K562 (cell line): ENCODE measurements at regions not wholly inside any gene's neighbourhood (a gene's known extent, or its start where the extent isn't known, plus 50 kb on each side); places are given as distances from the start of the nearest gene placed in this dataset.

Experiments
- ATAC-seq: fragments of 200-7000 bp; cut with Tn5 transposase; 3 replicates; pipeline ENCODE4 v1.9.1; 2020; ENCODE audit warnings: moderate library complexity
- BruUV-seq: library from RNA; stranded (reverse); fragments of 400-500 nt; replicated peaks from 2 replicates; lab custom pipeline; 2021; lab: Mats Ljungman, UMichigan
- CTCF ChIA-PET: fragments of 300-600 bp; formaldehyde crosslinking; extraction: SDS; loops from one replicate; lab custom pipeline; 2021; ENCODE audit warnings: low intra/inter-chr PET ratio; lab: Yijun Ruan, JAX
- POLR2A ChIA-PET: fragments of 300-600, 350-650 bp; sonication (Branson Sonifier 250); formaldehyde crosslinking; extraction: SDS; loops from one replicate; lab custom pipeline; 2021; ENCODE audit warnings: antibody characterized with exemption, inconsistent platforms; lab: Yijun Ruan, JAX
- DNase-seq, 4 experiments: peaks; one replicate each; pipeline versions ENCODE4 v3.0.0 to v3.0.0-alpha.2; 2011 to 2018; ENCODE audit warnings: low spot score in 3 of 4, mixed read lengths in 3 of 4; ENCODE audit errors: extremely low read depth in 1 of 4
- FAIRE-seq: peaks from 2 replicates; lab custom pipeline; 2011; peaks lifted over from hg19 to GRCh38; lab: Jason Lieb, UNC
- H2AFZ ChIP-seq: 2 replicates; pipeline ENCODE4 v1.6.0; 2011; ENCODE audit warnings: low read depth, low read length, control low read depth, inconsistent platforms
- H3K27ac ChIP-seq: fragments of 200-600 bp; 3 replicates; pipeline ENCODE4 v1.8.0; 2011; ENCODE audit warnings: low read depth, mild to moderate bottlenecking, control low read depth, inconsistent platforms, low read length, moderate library complexity, mixed read lengths; ENCODE audit errors: extremely low read depth
- H3K27me3 ChIP-seq, 2 experiments: fragments of 300-600 bp in 1 of 2; 2 replicates in 1 of 2; 3 replicates in 1 of 2; pipeline versions ENCODE4 v1.6.0 to v1.8.0; 2011; ENCODE audit warnings: inconsistent platforms in 2 of 2, low read length in 2 of 2, mild to moderate bottlenecking in 1 of 2, mixed read lengths in 1 of 2, moderate library complexity in 1 of 2; ENCODE audit not compliant: control insufficient read depth in 2 of 2, insufficient read depth in 2 of 2
- H3K36me3 ChIP-seq: fragments of 300-600 bp; 3 replicates; pipeline ENCODE4 v1.8.0; 2011; ENCODE audit warnings: mild to moderate bottlenecking, low read length, inconsistent platforms; ENCODE audit not compliant: control insufficient read depth, insufficient read depth
- H3K4me1 ChIP-seq, 2 experiments: fragments of 200-600 bp in 1 of 2; replicated peaks in 1 of 2; 2 replicates in 1 of 2; 3 replicates in 1 of 2; pipeline versions ENCODE4 v1.5.1 to v1.8.0; 2011; ENCODE audit warnings: inconsistent platforms in 2 of 2, low read length in 2 of 2, mild to moderate bottlenecking in 1 of 2, mixed read lengths in 1 of 2, moderate library complexity in 1 of 2; ENCODE audit not compliant: control insufficient read depth in 2 of 2, insufficient read depth in 2 of 2
- H3K4me2 ChIP-seq: 2 replicates; pipeline ENCODE4 v1.6.1; 2011; ENCODE audit warnings: low read length, control low read depth, inconsistent platforms, mixed read lengths; ENCODE audit not compliant: insufficient read depth
- H3K4me3 ChIP-seq: fragments of 200-600 bp; sonication (generic), shearing (Covaris generic); 2 replicates; pipeline ENCODE4 v1.5.1; 2016; ENCODE audit warnings: control low read depth, inconsistent platforms
- H3K79me2 ChIP-seq: fragments of 200-600 bp; 3 replicates; pipeline ENCODE4 v1.8.0; 2011; ENCODE audit warnings: low read length, inconsistent platforms; ENCODE audit not compliant: control insufficient read depth, insufficient read depth
- H3K9ac ChIP-seq, 2 experiments: 2 replicates each; pipeline versions ENCODE4 v1.6.0 to v1.6.1; 2011; ENCODE audit warnings: low read depth in 2 of 2, low read length in 2 of 2, control low read depth in 1 of 2, inconsistent platforms in 1 of 2, mild to moderate bottlenecking in 1 of 2, mixed read lengths in 1 of 2; ENCODE audit not compliant: insufficient read depth in 1 of 2
- H3K9me1 ChIP-seq: one replicate; pipeline ENCODE4 v1.6.0; 2011; ENCODE audit warnings: inconsistent platforms, mild to moderate bottlenecking, low read length, moderate library complexity; ENCODE audit not compliant: control insufficient read depth, insufficient read depth
- H3K9me3 ChIP-seq: replicated peaks from 2 replicates; pipeline ENCODE4 v1.5.1; 2011; ENCODE audit warnings: low read depth, low read length, inconsistent platforms; ENCODE audit not compliant: control insufficient read depth, insufficient read depth
- H4K20me1 ChIP-seq: replicated peaks from 2 replicates; pipeline ENCODE4 v1.6.1; 2011; ENCODE audit warnings: low read length, inconsistent platforms, mixed read lengths; ENCODE audit not compliant: control insufficient read depth, insufficient read depth
- KLF10 ChIP-seq: fragments of 250-450 bp; sonication (Bioruptor Pico); IDR thresholded peaks from 2 replicates; pipeline ENCODE4 v1.6.1; 2021; ENCODE audit warnings: matching md5 sums
- MYC ChIP-seq, 2 experiments: fragments of 250-450 bp in 1 of 2; sonication (Bioruptor Pico) in 1 of 2; IDR thresholded peaks; 2 replicates each; pipeline versions ENCODE4 v1.5.1 to v1.6.1; 2012 to 2021; ENCODE audit warnings: low read depth in 2 of 2, borderline replicate concordance in 1 of 2, improper control_type of control experiment in 1 of 2, low read length in 1 of 2, mild to moderate bottlenecking in 1 of 2, moderate library complexity in 1 of 2
- POLR3A ChIP-seq: IDR thresholded peaks from 2 replicates; pipeline ENCODE4 v1.6.1; 2011; ENCODE audit warnings: borderline replicate concordance, mild to moderate bottlenecking, moderate library complexity; ENCODE audit not compliant: insufficient read length, insufficient read depth; ENCODE audit errors: extremely low read depth
- RBM22 ChIP-seq: fragments of 200-400 bp; formaldehyde crosslinking; IDR thresholded peaks from 2 replicates; pipeline ENCODE4 v1.6.1; 2018; ENCODE audit warnings: low read length, low read depth; ENCODE audit not compliant: poor library complexity, severe bottlenecking
- SMAD3 ChIP-seq: fragments of 450-650 bp; formaldehyde crosslinking; conservative IDR thresholded peaks from 2 replicates; pipeline ENCODE4 v1.4.0; 2020; ENCODE audit warnings: mild to moderate bottlenecking
- YBX1 ChIP-seq: fragments of 450-650 bp; IDR thresholded peaks from 2 replicates; pipeline ENCODE4 v1.7.1; 2016; ENCODE audit warnings: mild to moderate bottlenecking
- ZFP36 ChIP-seq: fragments of 150-350 bp; IDR thresholded peaks from 2 replicates; pipeline ENCODE4 v1.6.1; 2018; ENCODE audit warnings: low read length, low read depth; ENCODE audit not compliant: partially characterized antibody
- ZNF175 ChIP-seq: fragments of 200-800 bp; sonication (Bioruptor generic); IDR thresholded peaks from 2 replicates; pipeline ENCODE4 v1.6.1; 2016; ENCODE audit warnings: low read depth, mild to moderate bottlenecking, missing genetic modification characterization, missing compliant biosample characterization
- ZNF197 ChIP-seq: fragments of 200-800 bp; sonication (Bioruptor generic); IDR thresholded peaks from 2 replicates; pipeline ENCODE4 v1.6.1; 2016; ENCODE audit warnings: low read depth, missing genetic modification characterization, missing compliant biosample characterization
- ZNF384 ChIP-seq: IDR thresholded peaks from 2 replicates; pipeline ENCODE4 v1.6.1; 2012; ENCODE audit warnings: low read depth, low read length, improper control_type of control experiment
- ZNF584 ChIP-seq: fragments of 200-800 bp; sonication (Bioruptor generic); IDR thresholded peaks from 2 replicates; pipeline ENCODE4 v1.6.1; 2016; ENCODE audit warnings: low read depth, mild to moderate bottlenecking, missing genetic modification characterization, missing compliant biosample characterization
- ZNF695 ChIP-seq: fragments of 450-650 bp; formaldehyde crosslinking; IDR thresholded peaks from 2 replicates; pipeline ENCODE4 v1.4.0; 2020; ENCODE audit warnings: mild to moderate bottlenecking, moderate library complexity
- WGBS: fragments of 100-300 bp; shearing (Covaris generic); methylation state at CpG from one replicate; pipeline ENCODE4 v1.1.6; 2016; ENCODE audit warnings: low coverage, mixed read lengths; ENCODE audit not compliant: insufficient coverage; ENCODE audit errors: missing lambda C conversion rate; 5-methylcytosine and 5-hydroxymethylcytosine counted together
- in situ Hi-C: fragments of 300-500 bp; cut with MboI; formaldehyde crosslinking; loops from 4 replicates; pipeline ENCODE4 v1.15.0; 2018; ENCODE audit warnings: inconsistent platforms, mixed read lengths
- intact Hi-C: fragments of 100-400 bp; cut with micrococcal nuclease; formaldehyde crosslinking; loops from 2 replicates; pipeline ENCODE4 v1.14.2; 2022
- TF ChIP-seq, protein P1 (sequence below): sonication (generic); formaldehyde crosslinking; IDR thresholded peaks from 2 replicates; pipeline ENCODE4 v1.8.0; 2022; ENCODE audit warnings: mild to moderate bottlenecking, low read depth, missing genetic modification reagents
- TF ChIP-seq, protein P2 (sequence below), 2 experiments: fragments of 450-650 bp; IDR thresholded peaks; 2 replicates each; pipeline ENCODE4 v1.6.1; 2016; ENCODE audit warnings: mild to moderate bottlenecking in 2 of 2, borderline replicate concordance in 1 of 2, low read depth in 1 of 2, moderate library complexity in 1 of 2

DNA sequence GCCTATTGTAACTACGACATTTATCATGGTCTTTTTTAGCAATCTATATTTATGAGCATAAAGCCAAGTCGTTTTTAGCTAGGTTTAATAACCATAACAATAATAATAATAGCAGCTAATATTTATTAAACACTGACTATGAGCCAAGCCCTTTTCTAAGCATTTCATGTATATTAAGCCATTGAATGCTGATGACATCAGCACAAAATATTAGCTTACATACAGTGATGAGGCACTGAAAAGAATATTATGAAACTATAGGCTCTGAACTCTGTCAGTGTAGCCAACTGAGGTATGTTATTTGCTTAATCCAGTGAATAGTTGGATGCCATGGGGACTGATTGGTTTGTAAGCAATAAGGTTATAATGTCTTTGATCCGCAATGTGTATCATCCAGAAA is 235.2 kb downstream of the NDFIP2 start:
- no peaks in the 10 kb centered on the region for H3K9me1 ChIP-seq
- CTCF ChIA-PET, result no interaction called here
- H3K36me3 ChIP-seq, result no peaks in the 10 kb centered on the region
- ATAC-seq, result no peak
- H3K9ac ChIP-seq, result no peak overlapping the region
- no peak overlapping the region for H2AFZ ChIP-seq
- 0% methylated on average over 3 of the region's 3 CpGs for WGBS
- H3K27ac ChIP-seq, result no peak overlapping the region
- no peaks in the 10 kb centered on the region for H4K20me1 ChIP-seq
- no peak overlapping the region for H3K4me2 ChIP-seq
- H3K9me3 ChIP-seq, result no peaks in the 10 kb centered on the region
- no peaks in the 10 kb centered on the region for H3K4me1 ChIP-seq
- intact Hi-C loops, result no loop called here
- no peaks in the 10 kb centered on the region for H3K27me3 ChIP-seq
- FAIRE-seq, result no peak
- POLR2A ChIA-PET, result interaction anchor here (0.8 kb wide), 1 partner anchor 22 kb away, joined by 3 read pairs; no protein-coding TSS in a partner anchor
- in situ Hi-C loops, result no loop called here
- BruUV-seq, result no TSS peak
- H3K79me2 ChIP-seq, result no peaks in the 10 kb centered on the region
- DNase-seq, result no peak
- no peak overlapping the region for H3K4me3 ChIP-seq
- no peak for TF ChIP-seq ZNF175 (CRISPR knock-in tag)
- no peak for TF ChIP-seq SMAD3
- no peak for TF ChIP-seq ZFP36
- TF ChIP-seq ZNF584 (CRISPR knock-in tag), result no peak
- TF ChIP-seq KLF10 (CRISPR knock-in tag), result no peak
- TF ChIP-seq, protein P1, sequence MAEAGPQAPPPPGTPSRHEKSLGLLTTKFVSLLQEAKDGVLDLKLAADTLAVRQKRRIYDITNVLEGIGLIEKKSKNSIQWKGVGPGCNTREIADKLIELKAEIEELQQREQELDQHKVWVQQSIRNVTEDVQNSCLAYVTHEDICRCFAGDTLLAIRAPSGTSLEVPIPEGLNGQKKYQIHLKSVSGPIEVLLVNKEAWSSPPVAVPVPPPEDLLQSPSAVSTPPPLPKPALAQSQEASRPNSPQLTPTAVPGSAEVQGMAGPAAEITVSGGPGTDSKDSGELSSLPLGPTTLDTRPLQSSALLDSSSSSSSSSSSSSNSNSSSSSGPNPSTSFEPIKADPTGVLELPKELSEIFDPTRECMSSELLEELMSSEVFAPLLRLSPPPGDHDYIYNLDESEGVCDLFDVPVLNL (CRISPR knock-in tag), result no peak
- no peak for TF ChIP-seq POLR3A
- no peak for TF ChIP-seq ZNF384
- TF ChIP-seq ZNF197 (CRISPR knock-in tag), result no peak
- TF ChIP-seq, protein P2, sequence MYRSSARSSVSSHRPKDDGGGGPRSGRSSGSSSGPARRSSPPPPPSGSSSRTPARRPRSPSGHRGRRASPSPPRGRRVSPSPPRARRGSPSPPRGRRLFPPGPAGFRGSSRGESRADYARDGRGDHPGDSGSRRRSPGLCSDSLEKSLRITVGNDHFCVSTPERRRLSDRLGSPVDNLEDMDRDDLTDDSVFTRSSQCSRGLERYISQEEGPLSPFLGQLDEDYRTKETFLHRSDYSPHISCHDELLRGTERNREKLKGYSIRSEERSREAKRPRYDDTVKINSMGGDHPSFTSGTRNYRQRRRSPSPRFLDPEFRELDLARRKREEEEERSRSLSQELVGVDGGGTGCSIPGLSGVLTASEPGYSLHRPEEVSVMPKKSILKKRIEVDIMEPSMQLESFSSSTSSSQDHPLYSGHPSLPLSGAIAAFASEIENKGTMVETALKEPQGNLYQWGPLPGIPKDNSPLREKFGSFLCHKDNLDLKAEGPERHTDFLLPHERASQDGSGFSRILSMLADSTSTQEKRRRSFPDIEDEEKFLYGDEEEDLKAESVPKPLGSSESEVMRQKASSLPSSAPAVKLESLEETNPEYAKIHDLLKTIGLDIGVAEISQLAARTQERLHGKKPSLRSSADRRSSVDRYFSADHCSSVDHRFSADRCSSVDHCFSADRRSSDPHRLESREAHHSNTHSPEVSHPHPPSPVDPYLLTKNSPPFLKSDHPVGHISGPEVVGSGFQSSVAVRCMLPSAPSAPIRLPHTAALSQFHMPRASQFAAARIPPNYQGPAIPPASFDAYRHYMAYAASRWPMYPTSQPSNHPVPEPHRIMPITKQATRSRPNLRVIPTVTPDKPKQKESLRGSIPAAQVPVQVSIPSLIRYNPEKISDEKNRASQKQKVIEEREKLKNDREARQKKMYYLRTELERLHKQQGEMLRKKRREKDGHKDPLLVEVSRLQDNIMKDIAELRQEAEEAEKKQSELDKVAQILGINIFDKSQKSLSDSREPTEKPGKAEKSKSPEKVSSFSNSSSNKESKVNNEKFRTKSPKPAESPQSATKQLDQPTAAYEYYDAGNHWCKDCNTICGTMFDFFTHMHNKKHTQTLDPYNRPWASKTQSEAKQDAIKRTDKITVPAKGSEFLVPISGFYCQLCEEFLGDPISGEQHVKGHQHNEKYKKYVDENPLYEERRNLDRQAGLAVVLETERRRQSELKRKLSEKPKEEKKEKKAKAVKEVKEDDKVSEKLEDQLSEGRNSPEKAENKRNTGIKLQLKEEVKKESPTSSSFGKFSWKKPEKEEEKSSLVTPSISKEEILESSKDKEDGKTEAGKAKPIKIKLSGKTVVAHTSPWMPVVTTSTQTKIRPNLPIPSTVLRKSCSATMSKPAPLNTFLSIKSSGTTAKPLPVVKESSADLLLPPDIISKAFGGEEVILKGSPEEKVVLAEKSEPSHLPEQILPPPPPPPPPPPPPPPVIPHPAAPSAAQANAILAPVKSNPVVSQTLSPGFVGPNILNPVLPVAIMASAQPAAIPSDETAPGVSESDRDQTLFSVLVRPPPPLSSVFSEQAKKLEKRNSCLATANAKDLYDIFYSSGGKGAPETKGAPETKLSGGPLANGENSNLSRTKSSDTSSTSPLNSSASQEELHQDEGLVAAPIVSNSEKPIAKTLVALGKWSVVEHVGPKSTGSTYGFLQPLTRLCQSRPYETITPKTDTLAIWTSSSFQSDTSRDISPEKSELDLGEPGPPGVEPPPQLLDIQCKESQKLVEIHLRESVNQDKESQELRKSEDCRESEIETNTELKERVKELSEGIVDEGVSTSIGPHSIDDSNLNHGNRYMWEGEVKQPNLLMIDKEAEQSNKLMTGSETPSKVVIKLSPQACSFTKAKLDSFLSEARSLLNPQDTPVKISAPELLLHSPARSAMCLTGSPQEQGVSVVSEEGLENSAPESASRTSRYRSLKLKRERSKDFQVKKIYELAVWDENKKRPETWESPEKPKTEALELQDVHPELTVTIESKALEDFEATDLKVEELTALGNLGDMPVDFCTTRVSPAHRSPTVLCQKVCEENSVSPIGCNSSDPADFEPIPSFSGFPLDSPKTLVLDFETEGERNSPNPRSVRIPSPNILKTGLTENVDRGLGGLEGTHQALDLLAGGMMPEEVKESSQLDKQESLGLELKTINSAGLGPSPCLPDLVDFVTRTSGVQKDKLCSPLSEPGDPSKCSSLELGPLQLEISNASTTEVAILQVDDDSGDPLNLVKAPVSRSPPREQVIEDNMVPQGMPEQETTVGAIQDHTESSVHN (IDR thresholded peaks at IDR 0.05; ENCODE audit: borderline replicate concordance in 1 of 2, low read depth in 1 of 2), result no peak
- no peak for TF ChIP-seq YBX1
- TF ChIP-seq RBM22, result no peak
- TF ChIP-seq MYC (IDR thresholded peaks at IDR 0.05; ENCODE audit: low read depth, low read length), result no peak
- no peak for TF ChIP-seq MYC (CRISPR knock-in tag; IDR thresholded peaks at IDR 0.05; ENCODE audit: borderline replicate concordance, low read depth)
- no peak for TF ChIP-seq ZNF695 (CRISPR knock-in tag)
